Left ventricle myocardium inferior (tissue), 1 donor: ENCODE measurements at regions not wholly inside any gene's neighbourhood (a gene's known extent, or its start where the extent isn't known, plus 50 kb on each side); places are given as distances from the start of the nearest gene placed in this dataset.

Source experiments
- DNase-seq: peaks from one replicate; pipeline ENCODE4 v3.0.0-alpha.2; 2020
- H3K27ac ChIP-seq: fragments of 200-600 bp; replicated peaks from 2 replicates; pipeline ENCODE4 v1.8.0; 2021
- H3K27me3 ChIP-seq: fragments of 200-600 bp; 2 replicates; pipeline ENCODE4 v1.8.0; 2021; ENCODE audit warnings: low read depth
- H3K36me3 ChIP-seq: fragments of 200-600 bp; 2 replicates; pipeline ENCODE4 v1.8.0; 2021
- H3K4me1 ChIP-seq: fragments of 200-600 bp; 2 replicates; pipeline ENCODE4 v1.8.0; 2021
- H3K4me3 ChIP-seq: fragments of 200-600 bp; 2 replicates; pipeline ENCODE4 v1.8.0; 2021; ENCODE audit warnings: mild to moderate bottlenecking, moderate library complexity
- H3K9me3 ChIP-seq: fragments of 200-600 bp; replicated peaks from 2 replicates; pipeline ENCODE4 v1.8.0; 2021
- CTCF ChIP-seq: fragments of 200-600 bp; IDR thresholded peaks from 2 replicates; pipeline ENCODE4 v1.8.0; 2021; ENCODE audit warnings: antibody characterized with exemption, mild to moderate bottlenecking, borderline replicate concordance
- intact Hi-C: fragments of 100-400 bp; cut with micrococcal nuclease; formaldehyde crosslinking; loops from one replicate; pipeline ENCODE4 v1.11.0; 2022
- donor health status: DM: no; HTN: yes; CAD: no; lungs with severe emphysema.

- Histone ChIP-seq H3K4me1 (no peaks in the 10 kb centered on the region), H3K36me3 (no peaks in the 10 kb centered on the region), H3K9me3 (no peaks in the 10 kb centered on the region), H3K27me3 (peaks cover 74% of the 10 kb centered on the region), H3K4me3 (no peak overlapping the region), H3K27ac (no peak overlapping the region)
- DNase-seq: no peak
- TF ChIP-seq CTCF: peak; percentile 19
- intact Hi-C loops: no loop called here
Measured at GRCh38 chr12:107929436-107929835, 154.9 kb downstream of the ASCL4 start.

GRCh38 chr12:107931761-107932160 lies 157.3 kb downstream of the ASCL4 start:
- Histone ChIP-seq H3K4me3 (no peak overlapping the region), H3K4me1 (no peaks in the 10 kb centered on the region), H3K9me3 (no peaks in the 10 kb centered on the region), H3K36me3 (no peaks in the 10 kb centered on the region), H3K27ac (no peak overlapping the region), H3K27me3 (peaks cover 97% of the 10 kb centered on the region)
- DNase-seq: no peak
- TF ChIP-seq CTCF: no peak
- intact Hi-C loops: no loop called here

- Histone ChIP-seq H3K4me3 (no peak overlapping the region), H3K4me1 (no peaks in the 10 kb centered on the region), H3K9me3 (peaks cover 18% of the 10 kb centered on the region), H3K27me3 (peaks cover 74% of the 10 kb centered on the region), H3K36me3 (no peaks in the 10 kb centered on the region), H3K27ac (no peak overlapping the region)
- no peak for TF ChIP-seq CTCF
- intact Hi-C loops: no loop called here
- no peak for DNase-seq
Measured at GRCh38 chr12:107938446-107938845, 163.9 kb downstream of the ASCL4 start.

- H3K27me3 ChIP-seq: peaks cover 60% of the 10 kb centered on the region
- no peaks in the 10 kb centered on the region for H3K4me1 ChIP-seq
- no peak overlapping the region for H3K27ac ChIP-seq
- peaks cover 17% of the 10 kb centered on the region for H3K9me3 ChIP-seq
- no peak for DNase-seq
- no peak for TF ChIP-seq CTCF
- H3K4me3 ChIP-seq: no peak overlapping the region
- H3K36me3 ChIP-seq: no peaks in the 10 kb centered on the region
- intact Hi-C loops: no loop called here
Measured at GRCh38 chr12:107948391-107948945, 174.0 kb downstream of the ASCL4 start.

- no peaks in the 10 kb centered on the region for H3K36me3 ChIP-seq
- peaks cover 12% of the 10 kb centered on the region for H3K9me3 ChIP-seq
- no peak overlapping the region for H3K4me3 ChIP-seq
- peaks cover 84% of the 10 kb centered on the region for H3K27me3 ChIP-seq
- no peak overlapping the region for H3K27ac ChIP-seq
- no peak for DNase-seq
- no peak for TF ChIP-seq CTCF
- intact Hi-C loops: no loop called here
- H3K4me1 ChIP-seq: no peaks in the 10 kb centered on the region
Measured at GRCh38 chr12:107951024-107951423, 176.5 kb downstream of the ASCL4 start.
